HAP-1 (cell line): ENCODE measurements at regions not wholly inside any gene's neighbourhood (a gene's known extent, or its start where the extent isn't known, plus 50 kb on each side); places are given as distances from the start of the nearest gene placed in this dataset.

ENCODE experiments used
- DNase-seq, 2 experiments: peaks; one replicate each; pipeline ENCODE4 v3.0.0-alpha.2; 2016 to 2020; ENCODE audit warnings: low spot score in 2 of 2
- H3K27me3 ChIP-seq: fragments of 250-450 bp; sonication (Bioruptor Pico); 2 replicates; pipeline ENCODE4 v1.5.1; 2020; ENCODE audit warnings: low read depth, mild to moderate bottlenecking, moderate library complexity
- H3K36me3 ChIP-seq: fragments of 250-450 bp; sonication (Bioruptor Pico); replicated peaks from 2 replicates; pipeline ENCODE4 v1.5.1; 2020; ENCODE audit warnings: mild to moderate bottlenecking
- H3K4me1 ChIP-seq: fragments of 250-450 bp; sonication (Bioruptor Pico); 2 replicates; pipeline ENCODE4 v1.5.1; 2020; ENCODE audit warnings: mild to moderate bottlenecking
- H3K4me3 ChIP-seq: fragments of 250-450 bp; sonication (Bioruptor Pico); 2 replicates; pipeline ENCODE4 v1.5.1; 2020; ENCODE audit warnings: mild to moderate bottlenecking, moderate library complexity
- H3K9me3 ChIP-seq: fragments of 250-450 bp; sonication (Bioruptor Pico); 2 replicates; pipeline ENCODE4 v1.5.1; 2020; ENCODE audit warnings: mild to moderate bottlenecking, moderate library complexity
- in situ Hi-C: fragments of 300-500 bp; cut with MboI; formaldehyde crosslinking; loops from 3 replicates; pipeline ENCODE4 v1.14.3; 2020; ENCODE audit warnings: low sequenced_read_pairs, inconsistent platforms, mixed read lengths

GRCh38 chr4:131093303-131093702 lies 1997.4 kb downstream of the C4orf33 start:
- in situ Hi-C loops, result no loop called here
- DNase-seq, result no peak
- H3K9me3 ChIP-seq, result no peaks in the 10 kb centered on the region
- no peak overlapping the region for H3K4me3 ChIP-seq
- H3K36me3 ChIP-seq, result no peaks in the 10 kb centered on the region
- no peaks in the 10 kb centered on the region for H3K27me3 ChIP-seq
- H3K4me1 ChIP-seq, result no peaks in the 10 kb centered on the region

DNA sequence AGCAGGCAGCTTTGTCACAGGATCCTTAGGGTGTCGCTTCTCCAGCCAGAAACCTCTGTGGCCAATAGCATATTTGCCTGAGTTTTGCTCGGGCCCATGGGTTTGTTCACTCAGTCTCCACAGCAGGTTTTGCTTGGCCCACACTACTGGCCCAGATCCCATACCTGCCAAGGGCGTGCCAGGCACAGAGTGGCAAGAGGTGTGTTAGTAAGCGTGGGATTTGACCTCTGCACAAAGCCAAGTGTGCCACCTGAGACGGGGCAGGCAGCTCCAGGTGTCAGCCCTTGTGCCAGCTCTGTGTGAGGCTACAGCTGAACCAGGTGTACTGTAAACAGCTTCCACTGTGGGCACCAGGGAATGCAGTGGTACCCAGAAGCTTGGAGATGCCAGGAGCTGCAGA lies 2003.0 kb downstream of the C4orf33 start:
- no peaks in the 10 kb centered on the region for H3K36me3 ChIP-seq
- in situ Hi-C loops, result no loop called here
- H3K9me3 ChIP-seq, result peaks cover 7% of the 10 kb centered on the region; the same call in 1 of the 2 replicates
- no peak overlapping the region for H3K4me3 ChIP-seq
- no peaks in the 10 kb centered on the region for H3K4me1 ChIP-seq
- DNase-seq, result no peak
- no peaks in the 10 kb centered on the region for H3K27me3 ChIP-seq

DNA sequence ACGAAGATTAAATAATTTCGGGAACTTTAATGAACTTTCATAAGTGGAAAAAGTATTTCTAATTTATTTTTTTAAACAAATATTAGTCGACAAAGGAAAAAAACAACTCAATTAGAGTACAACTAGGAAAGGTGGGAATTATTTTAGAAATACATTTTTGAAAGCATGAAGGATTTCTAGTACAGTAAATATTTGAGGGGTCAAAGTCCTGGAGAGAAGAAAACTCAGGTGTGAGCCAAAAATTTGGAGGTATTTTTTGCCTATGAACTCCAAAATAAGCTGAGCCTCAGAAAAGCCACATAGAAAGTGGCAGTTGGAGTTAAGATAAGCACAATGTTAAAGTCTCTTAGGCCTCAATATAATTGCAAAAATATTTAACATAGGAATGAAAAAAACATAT lies 2017.3 kb downstream of the C4orf33 start:
- in situ Hi-C loops, result no loop called here
- DNase-seq, result no peak

DNA sequence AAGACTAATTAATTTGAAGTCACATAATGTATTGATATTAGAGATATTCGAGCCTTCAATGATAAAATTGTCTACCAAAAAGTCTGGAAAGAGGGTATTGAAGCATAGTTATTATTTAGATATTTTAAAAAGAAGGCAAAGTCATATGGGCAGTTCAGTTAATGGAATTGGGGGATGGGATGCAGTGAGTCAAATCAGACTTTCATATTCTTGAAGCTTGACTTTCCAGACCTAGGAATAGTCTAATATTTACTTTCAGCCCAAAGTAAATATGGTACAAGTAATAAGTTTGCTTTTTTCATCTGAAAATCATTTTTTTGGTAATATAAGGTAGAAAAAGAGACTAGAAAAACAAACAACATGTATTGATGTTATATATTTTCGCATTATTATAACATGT lies 2017.8 kb downstream of the C4orf33 start:
- DNase-seq, result no peak
- no peaks in the 10 kb centered on the region for H3K9me3 ChIP-seq
- no peak overlapping the region for H3K4me3 ChIP-seq
- H3K36me3 ChIP-seq, result no peaks in the 10 kb centered on the region
- H3K27me3 ChIP-seq, result no peaks in the 10 kb centered on the region
- H3K4me1 ChIP-seq, result no peaks in the 10 kb centered on the region
- in situ Hi-C loops, result no loop called here

More for the DNA sequence above, 2017.3 kb downstream of the C4orf33 start:
- Histone ChIP-seq H3K9me3 (no peaks in the 10 kb centered on the region), H3K4me1 (no peaks in the 10 kb centered on the region), H3K4me3 (no peak overlapping the region), H3K27me3 (no peaks in the 10 kb centered on the region), H3K36me3 (no peaks in the 10 kb centered on the region)

- no peaks in the 10 kb centered on the region for H3K4me1 ChIP-seq
- no peaks in the 10 kb centered on the region for H3K27me3 ChIP-seq
- no peak for DNase-seq
- no peak overlapping the region for H3K4me3 ChIP-seq
- H3K9me3 ChIP-seq, result no peaks in the 10 kb centered on the region
- no peaks in the 10 kb centered on the region for H3K36me3 ChIP-seq
- in situ Hi-C loops, result no loop called here
Measured at GRCh38 chr4:131119661-131120060, 2023.7 kb downstream of the C4orf33 start.

DNA sequence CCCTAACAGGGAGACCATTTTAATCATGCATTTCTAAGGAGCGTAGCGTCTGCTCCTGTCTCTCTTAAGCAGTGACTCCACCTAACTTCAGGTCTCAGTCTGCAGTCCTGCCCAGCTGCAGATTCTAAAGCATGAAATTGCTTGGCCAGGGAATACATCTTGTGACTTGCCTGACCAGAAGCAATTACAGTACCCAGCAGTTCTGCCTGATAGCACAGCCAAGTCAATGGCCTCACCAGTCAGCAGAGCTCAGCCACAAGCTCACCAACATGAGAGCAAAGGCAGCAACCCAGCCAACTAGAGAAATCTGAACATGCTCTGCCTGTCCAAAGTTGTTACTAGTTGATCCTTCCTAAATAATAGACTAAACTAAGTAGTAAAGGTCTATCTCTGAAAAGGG lies 2011.9 kb upstream of the PCDH10 start:
- Histone ChIP-seq H3K9me3 (no peaks in the 10 kb centered on the region), H3K36me3 (no peaks in the 10 kb centered on the region), H3K4me1 (no peaks in the 10 kb centered on the region), H3K27me3 (no peaks in the 10 kb centered on the region), H3K4me3 (no peak overlapping the region)
- in situ Hi-C loops, result no loop called here
- DNase-seq, result no peak

DNA sequence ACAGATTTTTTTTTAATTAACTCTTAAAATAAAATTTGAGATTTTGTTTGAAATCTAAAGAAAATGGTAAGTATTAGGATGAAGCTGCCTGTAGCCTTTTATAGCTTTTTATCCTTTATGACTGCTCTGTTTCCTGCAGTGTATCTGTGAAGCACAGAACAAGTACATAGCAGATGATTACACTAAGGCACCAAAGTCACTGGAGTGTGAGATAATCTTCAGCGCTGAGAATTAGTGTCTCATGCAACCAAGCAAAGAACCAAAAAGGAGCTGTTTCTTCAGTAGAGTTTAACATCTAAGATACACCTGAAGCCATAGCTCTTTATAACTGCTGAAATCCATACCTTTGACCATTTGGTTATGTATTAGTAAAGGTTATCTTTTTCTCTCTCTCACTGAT lies 1989.8 kb upstream of the PCDH10 start:
- Histone ChIP-seq H3K4me1 (no peaks in the 10 kb centered on the region), H3K27me3 (no peaks in the 10 kb centered on the region), H3K36me3 (no peaks in the 10 kb centered on the region), H3K4me3 (no peak overlapping the region), H3K9me3 (no peaks in the 10 kb centered on the region)
- DNase-seq, result no peak
- in situ Hi-C loops, result no loop called here

- Histone ChIP-seq H3K36me3 (no peaks in the 10 kb centered on the region), H3K9me3 (no peaks in the 10 kb centered on the region), H3K4me3 (no peak overlapping the region), H3K4me1 (no peaks in the 10 kb centered on the region), H3K27me3 (no peaks in the 10 kb centered on the region)
- in situ Hi-C loops, result no loop called here
- no peak for DNase-seq
Measured at GRCh38 chr4:131192318-131192717, 1956.8 kb upstream of the PCDH10 start.

- no peaks in the 10 kb centered on the region for H3K27me3 ChIP-seq
- H3K36me3 ChIP-seq, result no peaks in the 10 kb centered on the region
- in situ Hi-C loops, result no loop called here
- DNase-seq, result no peak
- H3K4me1 ChIP-seq, result no peaks in the 10 kb centered on the region
- no peak overlapping the region for H3K4me3 ChIP-seq
- H3K9me3 ChIP-seq, result no peaks in the 10 kb centered on the region
Measured at GRCh38 chr4:131207589-131207988, 1941.5 kb upstream of the PCDH10 start.

DNA sequence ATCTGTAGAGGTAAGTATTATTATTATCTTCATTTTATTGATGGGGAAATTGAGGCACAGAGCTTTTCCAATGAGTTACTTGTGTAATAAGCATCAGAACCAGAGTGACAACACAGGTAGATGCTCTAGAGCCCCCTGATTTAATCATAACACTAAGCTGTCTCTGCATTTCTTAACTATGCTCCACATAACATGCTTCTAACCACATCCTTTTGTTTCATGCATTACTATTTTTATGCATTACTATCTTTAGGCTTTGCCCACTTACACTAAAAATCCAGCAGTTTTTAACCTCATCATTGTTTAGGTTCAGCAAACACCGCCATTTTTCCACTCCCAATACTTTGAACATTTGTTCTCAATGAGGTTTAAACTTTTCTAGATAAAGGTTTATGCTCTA lies 1900.8 kb upstream of the PCDH10 start:
- Histone ChIP-seq H3K4me1 (no peaks in the 10 kb centered on the region), H3K27me3 (no peaks in the 10 kb centered on the region), H3K9me3 (no peaks in the 10 kb centered on the region), H3K4me3 (no peak overlapping the region), H3K36me3 (no peaks in the 10 kb centered on the region)
- in situ Hi-C loops, result no loop called here
- DNase-seq, result no peak

DNA sequence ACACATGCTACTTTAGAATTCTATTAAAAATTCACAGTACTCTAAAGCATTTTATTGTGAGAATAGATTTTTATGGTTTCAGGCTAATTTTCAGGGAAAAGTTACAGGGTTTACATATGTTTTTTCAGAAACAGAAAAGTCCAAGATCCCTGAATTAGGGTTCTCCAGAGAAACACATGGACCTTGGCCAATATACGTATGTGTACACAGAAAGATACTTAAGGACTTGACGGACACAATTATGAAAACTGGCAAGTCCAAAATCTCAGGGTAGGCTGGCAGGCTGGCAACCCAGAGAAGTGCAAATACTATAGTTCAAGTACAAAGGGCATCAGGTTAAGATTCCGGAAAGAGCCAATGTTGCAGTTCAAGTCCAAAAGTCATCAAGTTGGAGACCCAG lies 1897.8 kb upstream of the PCDH10 start:
- in situ Hi-C loops, result no loop called here
- Histone ChIP-seq H3K4me1 (no peaks in the 10 kb centered on the region), H3K27me3 (no peaks in the 10 kb centered on the region), H3K9me3 (no peaks in the 10 kb centered on the region), H3K36me3 (no peaks in the 10 kb centered on the region), H3K4me3 (no peak overlapping the region)
- DNase-seq, result no peak

GRCh38 chr4:131257241-131257640 lies 1891.9 kb upstream of the PCDH10 start:
- in situ Hi-C loops, result no loop called here
- Histone ChIP-seq H3K4me1 (no peaks in the 10 kb centered on the region), H3K27me3 (no peaks in the 10 kb centered on the region), H3K4me3 (no peak overlapping the region), H3K9me3 (no peaks in the 10 kb centered on the region), H3K36me3 (no peaks in the 10 kb centered on the region)
- no peak for DNase-seq

DNA sequence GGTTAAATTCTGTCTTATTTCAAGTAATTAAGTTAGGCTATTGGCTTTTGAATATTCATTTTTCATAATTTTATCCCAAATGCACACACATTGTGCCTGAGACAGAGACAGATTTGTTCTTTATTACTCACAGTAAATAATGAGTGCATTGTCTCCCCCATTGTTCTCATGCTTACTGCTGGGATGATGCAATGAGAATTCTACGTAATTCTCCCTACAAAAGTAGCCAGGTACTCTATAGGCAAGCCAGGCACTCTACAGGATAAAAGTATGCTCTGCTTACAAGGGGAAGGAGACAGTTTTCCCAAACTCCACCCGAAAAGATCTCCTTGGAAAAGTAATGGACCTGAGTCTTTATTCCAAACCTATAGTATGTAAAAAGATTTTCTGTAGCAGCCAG lies 1890.7 kb upstream of the PCDH10 start:
- no peaks in the 10 kb centered on the region for H3K27me3 ChIP-seq
- in situ Hi-C loops, result no loop called here
- no peak overlapping the region for H3K4me3 ChIP-seq
- no peak for DNase-seq
- no peaks in the 10 kb centered on the region for H3K36me3 ChIP-seq
- no peaks in the 10 kb centered on the region for H3K4me1 ChIP-seq
- H3K9me3 ChIP-seq, result no peaks in the 10 kb centered on the region

DNA sequence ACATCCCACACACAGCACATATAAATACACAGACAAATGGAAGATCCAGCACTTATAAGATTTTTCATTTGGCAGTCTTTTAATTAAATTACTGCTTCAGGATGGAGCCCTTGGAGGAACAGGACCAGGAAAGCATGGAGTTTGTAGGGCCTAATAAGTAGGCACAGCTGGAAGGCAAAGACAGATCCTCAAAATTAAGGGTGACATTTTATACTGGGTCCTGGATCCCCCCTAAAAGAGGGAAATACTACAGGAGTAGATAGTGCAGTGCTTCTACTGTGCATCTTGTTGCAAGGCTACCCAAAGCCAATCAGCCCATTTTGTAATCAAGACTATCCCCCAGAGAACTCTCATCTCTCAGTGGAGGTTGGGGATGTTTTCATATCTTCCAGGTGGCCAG lies 1860.7 kb upstream of the PCDH10 start:
- H3K36me3 ChIP-seq, result no peaks in the 10 kb centered on the region
- no peaks in the 10 kb centered on the region for H3K27me3 ChIP-seq
- in situ Hi-C loops, result no loop called here
- H3K9me3 ChIP-seq, result no peaks in the 10 kb centered on the region
- H3K4me3 ChIP-seq, result no peak overlapping the region
- no peaks in the 10 kb centered on the region for H3K4me1 ChIP-seq
- DNase-seq, result no peak

GRCh38 chr4:131296192-131296591 lies 1852.9 kb upstream of the PCDH10 start:
- in situ Hi-C loops, result no loop called here

More at GRCh38 chr4:131296192-131296591, 1852.9 kb upstream of the PCDH10 start:
- no peak for DNase-seq
- H3K4me1 ChIP-seq, result peaks cover 2% of the 10 kb centered on the region; the same call in 1 of the 2 replicates
- H3K36me3 ChIP-seq, result no peaks in the 10 kb centered on the region
- H3K27me3 ChIP-seq, result no peaks in the 10 kb centered on the region
- H3K9me3 ChIP-seq, result no peaks in the 10 kb centered on the region
- no peak overlapping the region for H3K4me3 ChIP-seq
